ENCODE measurements at regions not wholly inside any gene's neighbourhood (a gene's known extent, or its start where the extent isn't known, plus 50 kb on each side); places are given as distances from the start of the nearest gene placed in this dataset.

DNA sequence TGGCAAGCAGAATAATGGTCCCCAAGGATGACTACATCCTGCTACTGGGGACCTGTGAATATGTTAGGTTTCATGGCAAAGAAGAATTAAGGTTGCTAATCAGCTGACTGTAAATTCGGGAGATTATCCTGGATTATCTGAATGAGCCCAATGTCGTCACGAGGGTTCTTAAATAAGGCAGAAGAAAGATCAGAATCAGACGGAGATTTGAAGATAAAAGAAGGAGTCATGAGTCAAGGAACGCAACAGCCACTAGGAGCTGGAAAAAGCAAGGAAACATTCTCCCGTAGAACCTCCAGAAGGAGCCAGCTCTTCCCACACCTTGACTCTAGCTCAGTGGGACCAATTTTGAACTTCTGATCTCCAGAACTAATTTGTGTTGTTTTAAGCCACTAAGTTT, 82.9 kb upstream of the APBB1IP start:
- no peaks in the 10 kb centered on the region for H3K36me3 ChIP-seq
- ATAC-seq (ENCODE audit: low FRiP score in 2 of 2) (no peak), DNase-seq (no peak)
- H3K4me3 ChIP-seq = no peak overlapping the region
- TF ChIP-seq, protein P1, sequence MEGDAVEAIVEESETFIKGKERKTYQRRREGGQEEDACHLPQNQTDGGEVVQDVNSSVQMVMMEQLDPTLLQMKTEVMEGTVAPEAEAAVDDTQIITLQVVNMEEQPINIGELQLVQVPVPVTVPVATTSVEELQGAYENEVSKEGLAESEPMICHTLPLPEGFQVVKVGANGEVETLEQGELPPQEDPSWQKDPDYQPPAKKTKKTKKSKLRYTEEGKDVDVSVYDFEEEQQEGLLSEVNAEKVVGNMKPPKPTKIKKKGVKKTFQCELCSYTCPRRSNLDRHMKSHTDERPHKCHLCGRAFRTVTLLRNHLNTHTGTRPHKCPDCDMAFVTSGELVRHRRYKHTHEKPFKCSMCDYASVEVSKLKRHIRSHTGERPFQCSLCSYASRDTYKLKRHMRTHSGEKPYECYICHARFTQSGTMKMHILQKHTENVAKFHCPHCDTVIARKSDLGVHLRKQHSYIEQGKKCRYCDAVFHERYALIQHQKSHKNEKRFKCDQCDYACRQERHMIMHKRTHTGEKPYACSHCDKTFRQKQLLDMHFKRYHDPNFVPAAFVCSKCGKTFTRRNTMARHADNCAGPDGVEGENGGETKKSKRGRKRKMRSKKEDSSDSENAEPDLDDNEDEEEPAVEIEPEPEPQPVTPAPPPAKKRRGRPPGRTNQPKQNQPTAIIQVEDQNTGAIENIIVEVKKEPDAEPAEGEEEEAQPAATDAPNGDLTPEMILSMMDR (IDR thresholded peaks at IDR 0.05) = no peak
- no peak for TF ChIP-seq POLR2A (IDR thresholded peaks at IDR 0.05)
- no peak for TF ChIP-seq EP300 (IDR thresholded peaks at IDR 0.05)
- TF ChIP-seq POLR2AphosphoS5 (IDR thresholded peaks at IDR 0.05) = no peak
- H3K27ac ChIP-seq = no peak overlapping the region
- no peaks in the 10 kb centered on the region for H3K27me3 ChIP-seq
- H3K4me1 ChIP-seq = no peaks in the 10 kb centered on the region
- H3K9me3 ChIP-seq = no peaks in the 10 kb centered on the region
- WGBS, 2 donors = 84 to 90% methylated on average over 6 of the region's 6 CpGs

DNA sequence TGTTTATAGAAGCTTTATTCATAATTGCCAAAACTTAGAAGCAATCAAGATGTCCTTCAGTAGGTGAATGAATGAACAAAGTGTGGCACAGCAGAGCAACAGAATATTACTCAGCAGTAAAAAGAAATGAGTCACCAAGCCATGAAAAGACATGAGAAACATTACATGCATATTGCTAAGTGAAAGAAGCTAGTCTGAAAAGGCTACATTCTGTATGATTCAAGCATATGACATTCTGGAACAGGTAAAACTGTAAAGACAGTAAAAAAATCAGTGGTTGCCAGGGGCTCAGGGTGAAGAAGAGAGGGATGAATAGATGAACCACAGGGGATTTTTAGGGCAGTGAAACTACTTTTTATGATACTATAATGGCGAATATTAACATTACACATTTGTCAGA, 80.9 kb upstream of the APBB1IP start:
- no peaks in the 10 kb centered on the region for H3K27me3 ChIP-seq
- no peaks in the 10 kb centered on the region for H3K4me1 ChIP-seq
- H3K4me3 ChIP-seq = no peak overlapping the region
- ATAC-seq (ENCODE audit: low FRiP score in 2 of 2) = no peak
- no peak for DNase-seq
- 0 to 52% methylated on average over 1 of the region's 1 CpG for WGBS, 2 donors
- H3K9me3 ChIP-seq = no peaks in the 10 kb centered on the region
- H3K36me3 ChIP-seq = no peaks in the 10 kb centered on the region
- H3K27ac ChIP-seq = no peak overlapping the region
- TF ChIP-seq EP300 (IDR thresholded peaks at IDR 0.05) (no peak), POLR2A (IDR thresholded peaks at IDR 0.05) (no peak), POLR2AphosphoS5 (IDR thresholded peaks at IDR 0.05) (no peak)
- TF ChIP-seq, protein P1 (IDR thresholded peaks at IDR 0.05) = no peak

DNA sequence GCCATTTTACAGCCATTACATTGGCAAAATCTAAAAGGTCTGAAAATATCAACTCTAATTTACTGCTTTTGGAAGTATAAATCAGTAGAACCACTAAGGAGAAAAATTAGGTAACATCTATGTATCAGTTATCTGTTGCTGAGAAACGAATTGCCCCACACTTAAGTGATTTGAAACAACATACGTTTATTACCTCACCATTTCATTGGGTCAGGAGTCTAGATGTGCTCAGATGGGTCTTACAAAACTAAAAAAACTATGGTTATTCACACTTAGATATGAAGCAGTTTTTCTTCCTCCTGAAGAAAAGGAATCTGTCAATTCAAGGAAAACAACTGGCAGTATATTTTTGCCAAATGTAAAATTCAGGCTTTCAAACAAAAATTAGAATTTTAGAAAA, 80.1 kb upstream of the APBB1IP start:
- no peak for DNase-seq
- ATAC-seq (ENCODE audit: low FRiP score in 2 of 2) = no peak
- TF ChIP-seq POLR2AphosphoS5 (IDR thresholded peaks at IDR 0.05) = no peak
- TF ChIP-seq, protein P1 (IDR thresholded peaks at IDR 0.05) = no peak
- TF ChIP-seq EP300 (IDR thresholded peaks at IDR 0.05) = no peak
- TF ChIP-seq POLR2A (IDR thresholded peaks at IDR 0.05) = no peak
- 39 to 77% methylated on average over 2 of the region's 2 CpGs for WGBS, 2 donors
- Histone ChIP-seq H3K9me3 (no peaks in the 10 kb centered on the region), H3K4me1 (no peaks in the 10 kb centered on the region), H3K4me3 (no peak overlapping the region), H3K27ac (no peak overlapping the region), H3K36me3 (no peaks in the 10 kb centered on the region), H3K27me3 (no peaks in the 10 kb centered on the region)

DNA sequence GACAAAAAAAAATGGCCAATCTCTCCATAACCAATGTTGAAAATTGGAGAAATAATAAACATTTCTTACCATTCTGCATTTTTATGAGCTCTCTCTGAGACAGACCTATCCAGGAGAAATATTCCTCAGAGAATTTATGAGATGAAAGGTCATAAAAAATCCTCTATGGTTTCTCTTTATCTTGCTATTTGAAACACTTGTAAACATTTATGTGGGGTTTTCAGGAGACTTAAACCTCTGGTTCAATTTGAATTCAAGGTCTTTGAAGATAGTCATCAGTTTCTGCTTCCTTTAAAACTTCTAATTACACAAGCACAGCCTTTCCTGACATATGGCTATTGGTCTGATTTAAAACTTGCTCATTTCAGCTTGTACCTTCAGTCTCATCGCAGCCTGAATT, 78.5 kb upstream of the APBB1IP start:
- Histone ChIP-seq H3K4me1 (no peaks in the 10 kb centered on the region), H3K27me3 (no peaks in the 10 kb centered on the region), H3K9me3 (no peaks in the 10 kb centered on the region), H3K4me3 (no peak overlapping the region), H3K36me3 (no peaks in the 10 kb centered on the region), H3K27ac (no peak overlapping the region)
- TF ChIP-seq EP300 (IDR thresholded peaks at IDR 0.05) = no peak
- TF ChIP-seq, protein P1 (IDR thresholded peaks at IDR 0.05) = no peak
- TF ChIP-seq POLR2A (IDR thresholded peaks at IDR 0.05) = no peak
- TF ChIP-seq POLR2AphosphoS5 (IDR thresholded peaks at IDR 0.05) = no peak
- 45 to 62% methylated on average over 1 of the region's 1 CpG for WGBS, 2 donors
- ATAC-seq (ENCODE audit: low FRiP score in 2 of 2) (no peak), DNase-seq (no peak)

DNA sequence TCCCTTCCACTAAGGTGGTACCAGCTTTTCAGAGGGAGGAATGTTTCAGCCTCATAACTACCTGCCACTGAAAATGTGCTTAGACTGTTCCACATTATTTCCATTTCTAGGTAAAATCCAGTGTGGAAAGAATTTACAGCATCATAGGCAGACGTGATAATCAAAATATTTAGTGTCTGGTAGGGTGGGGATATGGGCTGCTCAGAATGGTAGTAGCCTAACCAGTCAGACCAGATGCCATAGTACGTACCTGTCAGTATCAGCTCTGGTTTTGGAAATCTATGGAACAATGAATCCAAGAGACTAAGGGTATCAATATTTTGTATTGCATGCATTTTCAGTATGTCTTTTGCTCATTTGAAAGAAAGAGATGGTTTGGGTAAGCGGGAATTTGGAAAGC, 76.8 kb upstream of the APBB1IP start:
- DNase-seq (no peak), ATAC-seq (ENCODE audit: low FRiP score in 2 of 2) (no peak)
- TF ChIP-seq, protein P1 (IDR thresholded peaks at IDR 0.05) = no peak
- no peak for TF ChIP-seq POLR2AphosphoS5 (IDR thresholded peaks at IDR 0.05)
- no peak for TF ChIP-seq EP300 (IDR thresholded peaks at IDR 0.05)
- TF ChIP-seq POLR2A (IDR thresholded peaks at IDR 0.05) = no peak

More for the DNA sequence above, 76.8 kb upstream of the APBB1IP start:
- Histone ChIP-seq H3K27me3 (no peaks in the 10 kb centered on the region), H3K27ac (no peak overlapping the region), H3K9me3 (no peaks in the 10 kb centered on the region), H3K36me3 (no peaks in the 10 kb centered on the region), H3K4me1 (no peaks in the 10 kb centered on the region), H3K4me3 (no peak overlapping the region)
- 49 to 62% methylated on average over 3 of the region's 3 CpGs for WGBS, 2 donors
